ENCODE measurements at regions not wholly inside any gene's neighbourhood (a gene's known extent, or its start where the extent isn't known, plus 50 kb on each side); places are given as distances from the start of the nearest gene placed in this dataset.

DNA sequence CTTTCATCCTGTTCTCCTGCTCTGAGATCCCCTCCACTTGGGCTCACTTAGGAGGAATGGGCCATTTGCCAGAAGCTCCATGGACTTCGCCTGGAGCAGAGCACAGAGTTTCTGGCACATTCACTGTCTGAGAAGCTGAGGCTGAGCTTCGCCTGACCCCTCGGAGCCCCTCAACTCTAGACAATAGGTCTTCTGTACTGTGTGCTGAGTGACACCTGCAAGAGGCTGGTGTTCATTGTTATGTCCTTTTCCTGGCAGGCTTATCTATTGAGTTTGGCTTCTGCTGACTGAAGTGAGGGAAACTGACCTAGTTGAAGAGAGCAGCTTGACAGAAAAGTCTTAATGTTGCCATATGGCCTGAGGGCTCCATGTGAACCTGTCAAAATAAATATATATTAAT lies 124.3 kb downstream of the EHF start:
- no peak for TF ChIP-seq EZH2 (IDR thresholded peaks at IDR 0.05; ENCODE audit: borderline replicate concordance, low read depth, low read length, poor library complexity, severe bottlenecking)
- TF ChIP-seq, protein P1, sequence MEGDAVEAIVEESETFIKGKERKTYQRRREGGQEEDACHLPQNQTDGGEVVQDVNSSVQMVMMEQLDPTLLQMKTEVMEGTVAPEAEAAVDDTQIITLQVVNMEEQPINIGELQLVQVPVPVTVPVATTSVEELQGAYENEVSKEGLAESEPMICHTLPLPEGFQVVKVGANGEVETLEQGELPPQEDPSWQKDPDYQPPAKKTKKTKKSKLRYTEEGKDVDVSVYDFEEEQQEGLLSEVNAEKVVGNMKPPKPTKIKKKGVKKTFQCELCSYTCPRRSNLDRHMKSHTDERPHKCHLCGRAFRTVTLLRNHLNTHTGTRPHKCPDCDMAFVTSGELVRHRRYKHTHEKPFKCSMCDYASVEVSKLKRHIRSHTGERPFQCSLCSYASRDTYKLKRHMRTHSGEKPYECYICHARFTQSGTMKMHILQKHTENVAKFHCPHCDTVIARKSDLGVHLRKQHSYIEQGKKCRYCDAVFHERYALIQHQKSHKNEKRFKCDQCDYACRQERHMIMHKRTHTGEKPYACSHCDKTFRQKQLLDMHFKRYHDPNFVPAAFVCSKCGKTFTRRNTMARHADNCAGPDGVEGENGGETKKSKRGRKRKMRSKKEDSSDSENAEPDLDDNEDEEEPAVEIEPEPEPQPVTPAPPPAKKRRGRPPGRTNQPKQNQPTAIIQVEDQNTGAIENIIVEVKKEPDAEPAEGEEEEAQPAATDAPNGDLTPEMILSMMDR (conservative IDR thresholded peaks at IDR 0.05; ENCODE audit: low read depth, low read length): no peak
- Histone ChIP-seq H3K36me3 (ENCODE audit: insufficient read depth, low read length, poor library complexity, severe bottlenecking) (no peaks in the 10 kb centered on the region), H3K4me1 (ENCODE audit: insufficient read depth, low read length, poor library complexity, severe bottlenecking) (no peaks in the 10 kb centered on the region), H3K27me3 (replicated peaks; ENCODE audit: insufficient read depth, low read depth, low read length, poor library complexity) (peaks cover 19% of the 10 kb centered on the region), H3K4me3 (ENCODE audit: low read depth, low read length, poor library complexity, severe bottlenecking) (no peak overlapping the region), H3K9me3 (ENCODE audit: low read depth, low read length, poor library complexity, severe bottlenecking) (no peaks in the 10 kb centered on the region), H3K27ac (ENCODE audit: low read depth, low read length, poor library complexity, severe bottlenecking) (no peak overlapping the region)
- no peak for DNase-seq (ENCODE audit: low spot score)
- BruUV-seq (replicated peaks): no TSS peak
- ChIA-PET POLR2A (ENCODE audit: low non-redundant PET) (no interaction called here), CTCF (no interaction called here)
- intact Hi-C loops (cut with micrococcal nuclease; ENCODE audit: unreplicated experiment): no loop called here

DNA sequence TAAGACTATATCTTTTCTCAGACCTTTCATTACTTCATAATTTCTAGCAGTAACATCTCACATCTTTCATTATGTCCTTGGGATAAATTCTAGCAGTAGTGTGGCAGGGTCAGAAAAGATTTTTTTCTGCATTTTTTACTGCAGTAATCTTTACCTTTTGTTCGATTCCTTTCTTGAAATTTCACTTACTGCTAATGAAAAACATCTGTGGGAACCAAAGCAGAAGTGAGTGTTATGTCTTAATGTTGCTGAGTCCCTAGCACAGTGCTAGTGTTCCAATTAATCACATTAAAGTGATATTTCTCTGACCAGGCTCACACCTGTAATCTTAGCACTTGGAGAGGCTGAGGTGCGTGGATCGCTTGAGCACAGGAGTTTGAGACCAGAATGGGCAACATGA lies 123.6 kb downstream of the EHF start:
- CTCF ChIA-PET: no interaction called here
- DNase-seq (ENCODE audit: low spot score): no peak

DNA sequence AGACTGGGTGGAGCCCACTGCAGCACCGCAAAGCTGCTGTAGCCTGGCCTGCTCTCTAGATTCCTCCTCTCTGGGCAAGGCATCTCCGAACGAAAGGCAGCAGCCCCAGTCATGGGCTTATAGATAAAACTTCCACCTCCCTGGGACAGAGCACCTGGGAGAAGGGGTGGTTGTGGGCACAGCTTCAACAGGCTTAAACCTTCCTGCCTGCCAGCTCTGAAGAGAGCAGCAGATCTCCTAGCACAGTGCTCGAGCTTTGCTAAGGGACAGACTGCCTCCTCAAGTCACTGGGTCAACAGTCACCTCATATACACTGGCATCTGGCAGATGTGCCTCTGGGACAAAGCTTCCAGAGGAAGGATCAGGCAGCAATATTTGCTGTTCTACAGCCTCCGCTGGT lies 117.3 kb downstream of the EHF start:
- no peak overlapping the region for H3K27ac ChIP-seq (ENCODE audit: low read depth, low read length, poor library complexity, severe bottlenecking)
- intact Hi-C loops (cut with micrococcal nuclease; ENCODE audit: unreplicated experiment): no loop called here
- no peak overlapping the region for H3K4me3 ChIP-seq (ENCODE audit: low read depth, low read length, poor library complexity, severe bottlenecking)
- peaks cover 10% of the 10 kb centered on the region for H3K27me3 ChIP-seq (replicated peaks; ENCODE audit: insufficient read depth, low read depth, low read length, poor library complexity)
- TF ChIP-seq, protein P1 (conservative IDR thresholded peaks at IDR 0.05; ENCODE audit: low read depth, low read length): no peak
- no peak for TF ChIP-seq EZH2 (IDR thresholded peaks at IDR 0.05; ENCODE audit: borderline replicate concordance, low read depth, low read length, poor library complexity, severe bottlenecking)
- no peaks in the 10 kb centered on the region for H3K36me3 ChIP-seq (ENCODE audit: insufficient read depth, low read length, poor library complexity, severe bottlenecking)
- ChIA-PET POLR2A (ENCODE audit: low non-redundant PET) (no interaction called here), CTCF (interaction anchor here (0.8 kb wide), 1 partner anchor 17 kb away, joined by 3 read pairs; no protein-coding TSS in a partner anchor)
- no peaks in the 10 kb centered on the region for H3K4me1 ChIP-seq (ENCODE audit: insufficient read depth, low read length, poor library complexity, severe bottlenecking)
- no peaks in the 10 kb centered on the region for H3K9me3 ChIP-seq (ENCODE audit: low read depth, low read length, poor library complexity, severe bottlenecking)
- BruUV-seq (replicated peaks): no TSS peak
- DNase-seq (ENCODE audit: low spot score): no peak

More for the DNA sequence above, 123.6 kb downstream of the EHF start:
- Histone ChIP-seq H3K9me3 (ENCODE audit: low read depth, low read length, poor library complexity, severe bottlenecking) (no peaks in the 10 kb centered on the region), H3K4me1 (ENCODE audit: insufficient read depth, low read length, poor library complexity, severe bottlenecking) (no peaks in the 10 kb centered on the region), H3K27ac (ENCODE audit: low read depth, low read length, poor library complexity, severe bottlenecking) (no peak overlapping the region), H3K36me3 (ENCODE audit: insufficient read depth, low read length, poor library complexity, severe bottlenecking) (no peaks in the 10 kb centered on the region), H3K4me3 (ENCODE audit: low read depth, low read length, poor library complexity, severe bottlenecking) (no peak overlapping the region), H3K27me3 (replicated peaks; ENCODE audit: insufficient read depth, low read depth, low read length, poor library complexity) (peaks cover 19% of the 10 kb centered on the region)
- BruUV-seq (replicated peaks): no TSS peak
- intact Hi-C loops (cut with micrococcal nuclease; ENCODE audit: unreplicated experiment): no loop called here
- POLR2A ChIA-PET (ENCODE audit: low non-redundant PET): no interaction called here
- TF ChIP-seq, protein P1 (conservative IDR thresholded peaks at IDR 0.05; ENCODE audit: low read depth, low read length): no peak
- TF ChIP-seq EZH2 (IDR thresholded peaks at IDR 0.05; ENCODE audit: borderline replicate concordance, low read depth, low read length, poor library complexity, severe bottlenecking): no peak
